Breast epithelium (tissue), 3 donors: ENCODE measurements at regions not wholly inside any gene's neighbourhood (a gene's known extent, or its start where the extent isn't known, plus 50 kb on each side); places are given as distances from the start of the nearest gene placed in this dataset.

Source experiments
- POLR2A ChIP-seq: fragments of 450-650 bp; IDR thresholded peaks from one replicate; pipeline ENCODE4 v1.6.1; 2016; ENCODE audit warnings: antibody characterized with exemption, mild to moderate bottlenecking, moderate library complexity
- POLR2AphosphoS5 ChIP-seq, 3 donors: sonication (generic); formaldehyde crosslinking; IDR thresholded peaks; one replicate each; pipeline ENCODE4 v1.6.1; 2017; ENCODE audit warnings: antibody characterized with exemption in 3 of 3
- TF ChIP-seq, protein P1 (sequence below), 3 donors: fragments of 450-650 bp; IDR thresholded peaks; one replicate each; pipeline ENCODE4 v1.5.1; 2016 to 2017; ENCODE audit warnings: antibody characterized with exemption in 3 of 3, mild to moderate bottlenecking in 3 of 3, moderate library complexity in 3 of 3

DNA sequence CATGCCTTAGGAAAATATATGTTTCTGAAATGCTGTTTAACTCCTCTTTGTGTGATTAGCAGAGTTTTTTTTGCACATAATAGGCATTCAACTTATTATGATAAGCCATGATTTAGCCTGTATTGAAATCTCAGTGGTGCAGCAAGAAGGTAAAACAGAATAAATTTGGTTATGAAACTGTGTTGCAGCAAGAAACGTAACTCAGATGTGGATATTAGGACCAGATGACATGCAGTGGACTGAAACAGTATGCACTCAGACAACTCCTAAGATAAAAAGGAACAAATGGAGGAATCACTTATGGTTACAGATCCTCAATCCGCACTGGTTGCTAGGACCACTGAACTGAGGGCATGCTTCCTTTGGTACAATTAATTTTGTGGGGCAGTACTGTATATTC, 254.2 kb upstream of the HSF2 start:
- TF ChIP-seq, protein P1, sequence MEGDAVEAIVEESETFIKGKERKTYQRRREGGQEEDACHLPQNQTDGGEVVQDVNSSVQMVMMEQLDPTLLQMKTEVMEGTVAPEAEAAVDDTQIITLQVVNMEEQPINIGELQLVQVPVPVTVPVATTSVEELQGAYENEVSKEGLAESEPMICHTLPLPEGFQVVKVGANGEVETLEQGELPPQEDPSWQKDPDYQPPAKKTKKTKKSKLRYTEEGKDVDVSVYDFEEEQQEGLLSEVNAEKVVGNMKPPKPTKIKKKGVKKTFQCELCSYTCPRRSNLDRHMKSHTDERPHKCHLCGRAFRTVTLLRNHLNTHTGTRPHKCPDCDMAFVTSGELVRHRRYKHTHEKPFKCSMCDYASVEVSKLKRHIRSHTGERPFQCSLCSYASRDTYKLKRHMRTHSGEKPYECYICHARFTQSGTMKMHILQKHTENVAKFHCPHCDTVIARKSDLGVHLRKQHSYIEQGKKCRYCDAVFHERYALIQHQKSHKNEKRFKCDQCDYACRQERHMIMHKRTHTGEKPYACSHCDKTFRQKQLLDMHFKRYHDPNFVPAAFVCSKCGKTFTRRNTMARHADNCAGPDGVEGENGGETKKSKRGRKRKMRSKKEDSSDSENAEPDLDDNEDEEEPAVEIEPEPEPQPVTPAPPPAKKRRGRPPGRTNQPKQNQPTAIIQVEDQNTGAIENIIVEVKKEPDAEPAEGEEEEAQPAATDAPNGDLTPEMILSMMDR (IDR thresholded peaks at IDR 0.05), result no peak
- no peak for TF ChIP-seq POLR2AphosphoS5 (IDR thresholded peaks at IDR 0.05)
- no peak for TF ChIP-seq POLR2A
